B cell (primary cell): ENCODE measurements at regions not wholly inside any gene's neighbourhood (a gene's known extent, or its start where the extent isn't known, plus 50 kb on each side); places are given as distances from the start of the nearest gene placed in this dataset.

Experiments
- ATAC-seq: fragments of 200-7000 bp; cut with Tn5 transposase; one replicate; pipeline ENCODE4 v1.10.0; 2021; ENCODE audit warnings: low read depth, mild to moderate bottlenecking, moderate number of reproducible peaks, moderate library complexity
- CTCF ChIA-PET: fragments of 350-600 bp; sonication (Branson Sonifier 250); formaldehyde crosslinking; loops from one replicate; lab custom pipeline; 2021; ENCODE audit warnings: antibody characterized with exemption, inconsistent platforms; lab: Charles Lee
- POLR2A ChIA-PET: fragments of 350-600 bp; sonication (Branson Sonifier 250); formaldehyde crosslinking; loops from one replicate; lab custom pipeline; 2021; ENCODE audit warnings: antibody characterized with exemption; lab: Charles Lee
- DNase-seq: peaks from one replicate; pipeline ENCODE4 v3.0.0; 2013
- H2AFZ ChIP-seq: 2 replicates; pipeline ENCODE4 v1.6.1; 2012; ENCODE audit warnings: mild to moderate bottlenecking, low read depth, low read length; ENCODE audit not compliant: insufficient read depth, poor library complexity, severe bottlenecking
- H3K27ac ChIP-seq, 2 donors: 1 replicate in 1 of 2; 2 replicates in 1 of 2; pipeline ENCODE4 v1.5.1; 2012 to 2013; ENCODE audit warnings: low read length in 2 of 2, mild to moderate bottlenecking in 2 of 2, moderate library complexity in 1 of 2
- H3K27me3 ChIP-seq, 4 experiments: fragments of 200-600 bp in 1 of 4; sonication (generic) in 1 of 4; replicated peaks in 1 of 4; 1 replicate in 2 of 4; 2 replicates in 2 of 4; pipeline versions ENCODE4 v1.6.1 to v1.7.0; 2013 to 2016; ENCODE audit warnings: low read length in 3 of 4, mild to moderate bottlenecking in 2 of 4, mixed read lengths in 1 of 4, moderate library complexity in 1 of 4; ENCODE audit not compliant: insufficient read depth in 4 of 4, control insufficient read depth in 3 of 4; ENCODE audit errors: control extremely low read depth in 1 of 4
- H3K36me3 ChIP-seq, 2 experiments: replicated peaks in 1 of 2; 1 replicate in 1 of 2; 2 replicates in 1 of 2; pipeline versions ENCODE4 v1.6.1 to v1.7.1; 2013; ENCODE audit warnings: low read length in 1 of 2; ENCODE audit not compliant: insufficient read depth in 2 of 2, control insufficient read depth in 1 of 2; ENCODE audit errors: control extremely low read depth in 1 of 2, extremely low read depth in 1 of 2
- H3K4me1 ChIP-seq, 2 donors: fragments of 200-600 bp in 1 of 2; sonication (generic) in 1 of 2; 1 replicate in 1 of 2; 2 replicates in 1 of 2; pipeline versions ENCODE4 v1.5.1 to v1.6.1; 2013 to 2017; ENCODE audit warnings: low read length in 2 of 2; ENCODE audit not compliant: control insufficient read depth in 2 of 2, insufficient read depth in 2 of 2
- H3K4me2 ChIP-seq: replicated peaks from 2 replicates; pipeline ENCODE3; 2012; ENCODE audit warnings: mild to moderate bottlenecking, low read depth, low read length; ENCODE audit not compliant: poor library complexity, severe bottlenecking
- H3K4me3 ChIP-seq, 5 experiments: fragments of 200-600 bp in 1 of 5; sonication (generic) in 1 of 5; 1 replicate in 3 of 5; 2 replicates in 2 of 5; pipeline versions ENCODE4 v1.5.1 to v1.7.0; 2011 to 2016; ENCODE audit warnings: low read length in 4 of 5, mild to moderate bottlenecking in 4 of 5, low read depth in 2 of 5, control low read depth in 1 of 5, moderate library complexity in 1 of 5; ENCODE audit not compliant: insufficient read depth in 1 of 5; ENCODE audit errors: control extremely low read depth in 1 of 5, extremely low read depth in 1 of 5
- H3K79me2 ChIP-seq: fragments of 200-600 bp; sonication (generic); one replicate; pipeline ENCODE4 v1.6.0; 2016; ENCODE audit warnings: low read length; ENCODE audit not compliant: control insufficient read depth, insufficient read depth
- H3K9ac ChIP-seq: fragments of 200-600 bp; sonication (generic); 2 replicates; pipeline ENCODE4 v1.6.1; 2017; ENCODE audit warnings: mild to moderate bottlenecking, low read length, moderate library complexity
- H3K9me3 ChIP-seq, 3 donors: one replicate each; pipeline versions ENCODE4 v1.6.1 to v1.7.1; 2013; ENCODE audit warnings: low read length in 2 of 3; ENCODE audit not compliant: control insufficient read depth in 2 of 3, insufficient read depth in 1 of 3; ENCODE audit errors: control extremely low read depth in 1 of 3
- H4K20me1 ChIP-seq: 2 replicates; pipeline ENCODE4 v1.6.0; 2012; ENCODE audit warnings: mild to moderate bottlenecking, low read length; ENCODE audit not compliant: insufficient read depth, control insufficient read depth, poor library complexity, severe bottlenecking
- H3K27ac Mint-ChIP-seq: one replicate; pipeline ENCODE4 v1.8.0; 2021; ENCODE audit warnings: mixed read lengths
- H3K27me3 Mint-ChIP-seq: one replicate; pipeline ENCODE4 v1.8.0; 2021; ENCODE audit warnings: mixed read lengths
- H3K4me1 Mint-ChIP-seq: one replicate; pipeline ENCODE4 v1.8.0; 2021; ENCODE audit warnings: mixed read lengths
- H3K4me3 Mint-ChIP-seq: one replicate; pipeline ENCODE4 v1.8.0; 2021; ENCODE audit warnings: mixed read lengths
- H3K9me3 Mint-ChIP-seq: one replicate; pipeline ENCODE4 v1.8.0; 2022; ENCODE audit warnings: mixed read lengths; ENCODE audit not compliant: insufficient read depth
- EZH2 ChIP-seq: IDR thresholded peaks from 2 replicates; pipeline ENCODE4 v1.6.1; 2012; ENCODE audit warnings: borderline replicate concordance, low read depth, mild to moderate bottlenecking, moderate library complexity, low read length; ENCODE audit not compliant: insufficient read depth, poor library complexity, severe bottlenecking
- WGBS: methylation state at CpG from one replicate; pipeline ENCODE4 v1.1.5; 2013; ENCODE audit warnings: missing lambda C conversion rate; ENCODE audit not compliant: insufficient coverage; 5-methylcytosine and 5-hydroxymethylcytosine counted together
- intact Hi-C: fragments of 100-400 bp; cut with micrococcal nuclease; formaldehyde crosslinking; loops from one replicate; pipeline ENCODE4 v1.10.0; 2022
- TF ChIP-seq, protein P1 (sequence below): fragments of 200-600 bp; IDR thresholded peaks from one replicate; pipeline ENCODE4 v1.8.0; 2022; ENCODE audit warnings: antibody characterized with exemption, mild to moderate bottlenecking

DNA sequence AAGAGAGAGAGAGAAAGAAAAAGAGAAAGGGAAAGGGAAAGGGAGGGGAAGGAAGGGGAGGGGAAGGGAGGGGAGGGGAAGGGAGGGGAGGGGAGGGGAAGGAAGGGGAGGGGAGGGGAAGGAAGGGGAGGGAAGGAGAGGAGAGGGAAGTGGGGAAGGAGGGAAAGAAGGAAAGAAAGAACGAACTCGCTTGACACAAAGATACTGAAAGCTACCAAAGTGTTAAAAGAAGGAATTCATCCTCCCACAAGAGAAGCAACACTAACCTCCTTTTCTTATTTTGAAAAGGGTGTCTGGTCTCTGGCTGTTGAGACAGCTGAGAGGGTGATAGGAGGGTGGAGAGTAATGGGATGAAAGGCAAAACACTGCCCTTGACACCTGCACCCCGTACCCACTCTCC, 172.6 kb downstream of the SHANK2 start:
- no peak for TF ChIP-seq EZH2
- TF ChIP-seq, protein P1, sequence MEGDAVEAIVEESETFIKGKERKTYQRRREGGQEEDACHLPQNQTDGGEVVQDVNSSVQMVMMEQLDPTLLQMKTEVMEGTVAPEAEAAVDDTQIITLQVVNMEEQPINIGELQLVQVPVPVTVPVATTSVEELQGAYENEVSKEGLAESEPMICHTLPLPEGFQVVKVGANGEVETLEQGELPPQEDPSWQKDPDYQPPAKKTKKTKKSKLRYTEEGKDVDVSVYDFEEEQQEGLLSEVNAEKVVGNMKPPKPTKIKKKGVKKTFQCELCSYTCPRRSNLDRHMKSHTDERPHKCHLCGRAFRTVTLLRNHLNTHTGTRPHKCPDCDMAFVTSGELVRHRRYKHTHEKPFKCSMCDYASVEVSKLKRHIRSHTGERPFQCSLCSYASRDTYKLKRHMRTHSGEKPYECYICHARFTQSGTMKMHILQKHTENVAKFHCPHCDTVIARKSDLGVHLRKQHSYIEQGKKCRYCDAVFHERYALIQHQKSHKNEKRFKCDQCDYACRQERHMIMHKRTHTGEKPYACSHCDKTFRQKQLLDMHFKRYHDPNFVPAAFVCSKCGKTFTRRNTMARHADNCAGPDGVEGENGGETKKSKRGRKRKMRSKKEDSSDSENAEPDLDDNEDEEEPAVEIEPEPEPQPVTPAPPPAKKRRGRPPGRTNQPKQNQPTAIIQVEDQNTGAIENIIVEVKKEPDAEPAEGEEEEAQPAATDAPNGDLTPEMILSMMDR = no peak
- Histone ChIP-seq H3K4me1 (no peaks in the 10 kb centered on the region), H2AFZ (no peak overlapping the region), H3K36me3 (no peaks in the 10 kb centered on the region), H3K79me2 (no peaks in the 10 kb centered on the region), H3K9me3 (peaks cover 0 to 10% (median 0%) of the 10 kb centered on the region in 3 donors), H4K20me1 (no peaks in the 10 kb centered on the region), H3K27me3 (peaks cover 0 to 11% (median 0%) of the 10 kb centered on the region in 4 experiments), H3K27ac (no peak overlapping the region), H3K4me3 (no peak overlapping the region), H3K4me2 (no peak overlapping the region), H3K9ac (no peak overlapping the region)
- no peak overlapping the region for H3K27ac Mint-ChIP-seq
- no peaks in the 10 kb centered on the region for H3K4me1 Mint-ChIP-seq
- intact Hi-C loops = no loop called here
- H3K4me3 Mint-ChIP-seq = no peak overlapping the region
- peaks cover 18% of the 10 kb centered on the region for H3K27me3 Mint-ChIP-seq
- DNase-seq (no peak), ATAC-seq (no peak)
- WGBS = 100% methylated on average over 1 of the region's 3 CpGs
- H3K9me3 Mint-ChIP-seq = no peaks in the 10 kb centered on the region
- ChIA-PET CTCF (no interaction called here), POLR2A (no interaction called here)

DNA sequence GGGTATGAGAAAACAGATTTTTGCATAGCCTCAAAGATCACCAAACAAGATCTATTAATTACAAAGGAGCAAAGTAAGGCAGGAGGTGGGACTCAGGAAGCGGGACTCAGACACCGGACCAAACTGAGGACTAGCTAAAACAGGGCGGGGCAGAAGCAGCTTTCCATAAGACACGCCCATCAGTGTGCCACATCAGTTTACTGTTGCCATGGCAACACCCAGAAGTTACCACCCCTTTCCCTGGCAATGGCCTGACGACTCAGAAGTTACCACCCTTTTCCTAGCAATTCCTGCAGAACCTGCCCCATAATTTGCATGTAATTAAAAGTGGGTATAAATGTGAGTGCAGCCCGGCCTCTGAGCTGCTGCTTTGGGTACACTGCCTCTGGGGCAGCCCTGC, 173.9 kb downstream of the SHANK2 start:
- ChIA-PET CTCF (no interaction called here), POLR2A (no interaction called here)
- Mint-ChIP-seq H3K27ac (no peak overlapping the region), H3K4me1 (no peaks in the 10 kb centered on the region), H3K9me3 (no peaks in the 10 kb centered on the region), H3K4me3 (no peak overlapping the region), H3K27me3 (peaks cover 18% of the 10 kb centered on the region)
- Histone ChIP-seq H3K4me1 (no peaks in the 10 kb centered on the region), H3K9ac (no peak overlapping the region), H3K4me3 (no peak overlapping the region), H2AFZ (no peak overlapping the region), H3K4me2 (no peak overlapping the region), H3K79me2 (no peaks in the 10 kb centered on the region), H3K27ac (no peak overlapping the region), H3K27me3 (peaks cover 0 to 11% (median 0%) of the 10 kb centered on the region in 4 experiments), H4K20me1 (no peaks in the 10 kb centered on the region), H3K9me3 (peaks cover 0 to 10% (median 0%) of the 10 kb centered on the region in 3 donors), H3K36me3 (no peaks in the 10 kb centered on the region)
- TF ChIP-seq EZH2 = no peak
- TF ChIP-seq, protein P1 = no peak
- DNase-seq = no peak
- WGBS = 100% methylated on average over 3 of the region's 6 CpGs
- ATAC-seq = no peak
- intact Hi-C loops = no loop called here
